ENCODE measurements at regions not wholly inside any gene's neighbourhood (a gene's known extent, or its start where the extent isn't known, plus 50 kb on each side); places are given as distances from the start of the nearest gene placed in this dataset.

- TF ChIP-seq ZNF48 (tag by site-specific recombination; IDR thresholded peaks at IDR 0.05) (no peak), ZNF473 (tag by site-specific recombination; IDR thresholded peaks at IDR 0.05) (no peak), ZNF202 (tag by site-specific recombination; IDR thresholded peaks at IDR 0.05; ENCODE audit: borderline replicate concordance) (no peak), EGR2 (tag by site-specific recombination; IDR thresholded peaks at IDR 0.05; ENCODE audit: low read depth) (no peak), BCL11B (tag by site-specific recombination; IDR thresholded peaks at IDR 0.05; ENCODE audit: low read depth) (no peak), PRDM6 (tag by site-specific recombination; IDR thresholded peaks at IDR 0.05) (no peak), ZNF610 (tag by site-specific recombination; IDR thresholded peaks at IDR 0.05; ENCODE audit: borderline replicate concordance) (no peak)
Observed at GRCh38 chr9:113705928-113706519, 170.1 kb upstream of the ZNF618 start (continued).

DNA sequence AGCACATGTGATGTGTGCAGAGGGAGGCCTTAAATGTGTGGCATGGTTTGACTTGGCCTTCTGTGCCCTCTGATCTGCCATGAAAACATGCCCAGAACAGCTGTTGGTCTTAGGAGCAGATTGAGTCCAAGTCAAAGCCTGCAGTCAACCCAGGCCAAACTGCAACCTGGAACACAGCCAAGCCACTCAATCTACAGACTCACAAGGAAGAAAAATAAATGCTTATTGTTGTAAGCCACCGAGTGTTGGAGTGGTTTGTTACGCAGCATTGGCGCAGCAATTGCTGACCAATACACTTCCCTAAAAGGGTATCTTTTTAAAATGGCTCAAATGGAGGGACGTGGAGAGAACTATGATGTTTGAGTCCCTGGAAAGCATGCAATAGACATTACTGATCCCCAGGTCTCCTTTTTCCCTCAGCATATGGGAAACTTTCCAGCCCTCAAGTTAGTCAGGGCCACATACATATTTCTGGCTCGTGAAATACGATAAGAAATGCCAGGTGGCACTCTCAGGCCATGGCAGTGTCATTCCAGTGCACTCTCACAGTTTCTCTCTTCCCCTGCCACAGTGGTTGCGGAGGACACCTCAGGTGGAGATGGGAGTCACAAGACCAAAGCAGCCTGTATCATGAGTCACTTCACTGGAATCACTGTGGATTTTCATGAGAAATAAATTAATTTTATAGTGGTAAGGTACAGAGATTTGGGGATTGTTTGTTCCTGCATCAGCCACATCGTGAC lies 168.0 kb upstream of the ZNF618 start:
- no peak overlapping the region for H3K27ac ChIP-seq (ENCODE audit: extremely low read depth, low read depth, low read length)
- H3K36me3 ChIP-seq (ENCODE audit: control insufficient read depth in 2 of 2, insufficient read depth in 1 of 2, low read length in 2 of 2) = no peaks in the 10 kb centered on the region
- no peak overlapping the region for H3K4me3 ChIP-seq (ENCODE audit: low read depth, low read length)
- H3K9me3 ChIP-seq (ENCODE audit: control insufficient read depth, insufficient read depth, low read depth, low read length) = no peaks in the 10 kb centered on the region
- POLR2A ChIA-PET = no interaction called here
- no peaks in the 10 kb centered on the region for H3K4me1 ChIP-seq (ENCODE audit: control insufficient read depth, insufficient read depth, low read length)
- CTCF ChIA-PET = no interaction called here
- no peak for TF ChIP-seq ZNF561 (tag by site-specific recombination; IDR thresholded peaks at IDR 0.05; ENCODE audit: borderline replicate concordance)
- no peak for TF ChIP-seq ZNF184 (tag by site-specific recombination; IDR thresholded peaks at IDR 0.05)
- TF ChIP-seq ZNF549 (tag by site-specific recombination; IDR thresholded peaks at IDR 0.05) = no peak
- TF ChIP-seq, protein P1, sequence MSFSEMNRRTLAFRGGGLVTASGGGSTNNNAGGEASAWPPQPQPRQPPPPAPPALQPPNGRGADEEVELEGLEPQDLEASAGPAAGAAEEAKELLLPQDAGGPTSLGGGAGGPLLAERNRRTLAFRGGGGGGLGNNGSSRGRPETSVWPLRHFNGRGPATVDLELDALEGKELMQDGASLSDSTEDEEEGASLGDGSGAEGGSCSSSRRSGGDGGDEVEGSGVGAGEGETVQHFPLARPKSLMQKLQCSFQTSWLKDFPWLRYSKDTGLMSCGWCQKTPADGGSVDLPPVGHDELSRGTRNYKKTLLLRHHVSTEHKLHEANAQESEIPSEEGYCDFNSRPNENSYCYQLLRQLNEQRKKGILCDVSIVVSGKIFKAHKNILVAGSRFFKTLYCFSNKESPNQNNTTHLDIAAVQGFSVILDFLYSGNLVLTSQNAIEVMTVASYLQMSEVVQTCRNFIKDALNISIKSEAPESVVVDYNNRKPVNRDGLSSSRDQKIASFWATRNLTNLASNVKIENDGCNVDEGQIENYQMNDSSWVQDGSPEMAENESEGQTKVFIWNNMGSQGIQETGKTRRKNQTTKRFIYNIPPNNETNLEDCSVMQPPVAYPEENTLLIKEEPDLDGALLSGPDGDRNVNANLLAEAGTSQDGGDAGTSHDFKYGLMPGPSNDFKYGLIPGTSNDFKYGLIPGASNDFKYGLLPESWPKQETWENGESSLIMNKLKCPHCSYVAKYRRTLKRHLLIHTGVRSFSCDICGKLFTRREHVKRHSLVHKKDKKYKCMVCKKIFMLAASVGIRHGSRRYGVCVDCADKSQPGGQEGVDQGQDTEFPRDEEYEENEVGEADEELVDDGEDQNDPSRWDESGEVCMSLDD (tag by site-specific recombination; IDR thresholded peaks at IDR 0.05) = no peak
- no peak for TF ChIP-seq ZNF16 (tag by site-specific recombination; IDR thresholded peaks at IDR 0.05; ENCODE audit: low read depth)
- TF ChIP-seq ZNF670 (tag by site-specific recombination; IDR thresholded peaks at IDR 0.05; ENCODE audit: low read depth) = no peak
- no peak for TF ChIP-seq ZBTB26 (tag by site-specific recombination; optimal IDR thresholded peaks at IDR 0.05)
- no peak for TF ChIP-seq REST (tag by site-specific recombination; IDR thresholded peaks at IDR 0.05)
